ENCODE measurements at regions not wholly inside any gene's neighbourhood (a gene's known extent, or its start where the extent isn't known, plus 50 kb on each side); places are given as distances from the start of the nearest gene placed in this dataset.
"Not testable (repeated sequence)": the region's sequence is repeated elsewhere in the genome, so short reads cannot be mapped to it uniquely, and the experiment has no call there.

- no peaks in the 10 kb centered on the region for H3K4me1 Mint-ChIP-seq (ENCODE audit: low read depth)
- no peaks in the 10 kb centered on the region for H3K36me3 Mint-ChIP-seq
- no peak overlapping the region for H3K4me3 Mint-ChIP-seq
- H3K9me3 Mint-ChIP-seq: peaks cover 20% of the 10 kb centered on the region
- no peaks in the 10 kb centered on the region for H3K27me3 Mint-ChIP-seq
- CTCF ChIA-PET: no interaction called here
- no peak overlapping the region for H3K27ac Mint-ChIP-seq
- DNase-seq: no peak
- intact Hi-C loops (cut with micrococcal nuclease): no loop called here
- POLR2A ChIA-PET: no interaction called here
These were observed 164.2 kb upstream of the FSHR start for GRCh38 chr2:49318531-49318930.

- H3K27me3 Mint-ChIP-seq: no peaks in the 10 kb centered on the region
- no peak overlapping the region for H3K27ac Mint-ChIP-seq
- H3K4me3 Mint-ChIP-seq: no peak overlapping the region
- H3K4me1 Mint-ChIP-seq (ENCODE audit: low read depth): no peaks in the 10 kb centered on the region
- H3K9me3 Mint-ChIP-seq: peaks cover 12% of the 10 kb centered on the region
- H3K36me3 Mint-ChIP-seq: no peaks in the 10 kb centered on the region
- ChIA-PET CTCF (no interaction called here), POLR2A (no interaction called here)
- no peak for DNase-seq
- intact Hi-C loops (cut with micrococcal nuclease): no loop called here
These were observed 155.1 kb upstream of the FSHR start for GRCh38 chr2:49309461-49309860.

GRCh38 chr2:49306925-49307324 is 152.6 kb upstream of the FSHR start:
- H3K9me3 Mint-ChIP-seq: peaks cover 19% of the 10 kb centered on the region
- intact Hi-C loops (cut with micrococcal nuclease): no loop called here
- ChIA-PET CTCF (no interaction called here), POLR2A (no interaction called here)
- H3K36me3 Mint-ChIP-seq: no peaks in the 10 kb centered on the region
- H3K4me3 Mint-ChIP-seq: no peak overlapping the region
- H3K27ac Mint-ChIP-seq: no peak overlapping the region
- no peak for DNase-seq
- no peaks in the 10 kb centered on the region for H3K4me1 Mint-ChIP-seq (ENCODE audit: low read depth)
- H3K27me3 Mint-ChIP-seq: no peaks in the 10 kb centered on the region

GRCh38 chr2:49298693-49299092 is 144.4 kb upstream of the FSHR start:
- DNase-seq; H3K27me3 Mint-ChIP-seq; POLR2A ChIA-PET; H3K4me3 Mint-ChIP-seq; CTCF ChIA-PET; intact Hi-C loops (cut with micrococcal nuclease); H3K36me3 Mint-ChIP-seq; H3K4me1 Mint-ChIP-seq (ENCODE audit: low read depth); H3K27ac Mint-ChIP-seq: not testable (repeated sequence)
- H3K9me3 Mint-ChIP-seq: peaks cover 12% of the 10 kb centered on the region

- Mint-ChIP-seq H3K27me3 (no peaks in the 10 kb centered on the region), H3K9me3 (peaks cover 12% of the 10 kb centered on the region), H3K4me3 (no peak overlapping the region), H3K4me1 (ENCODE audit: low read depth) (no peaks in the 10 kb centered on the region), H3K27ac (no peak overlapping the region), H3K36me3 (no peaks in the 10 kb centered on the region)
- ChIA-PET POLR2A (no interaction called here), CTCF (no interaction called here)
- intact Hi-C loops (cut with micrococcal nuclease): no loop called here
- DNase-seq: no peak
These were observed 143.9 kb upstream of the FSHR start for GRCh38 chr2:49298230-49298629.

GRCh38 chr2:49296107-49296867 is 142.0 kb upstream of the FSHR start:
- Mint-ChIP-seq H3K27me3 (no peaks in the 10 kb centered on the region), H3K27ac (no peak overlapping the region), H3K4me1 (ENCODE audit: low read depth) (no peaks in the 10 kb centered on the region), H3K9me3 (peaks cover 8% of the 10 kb centered on the region), H3K4me3 (no peak overlapping the region), H3K36me3 (no peaks in the 10 kb centered on the region)
- ChIA-PET POLR2A (no interaction called here), CTCF (no interaction called here)
- no peak for DNase-seq
- intact Hi-C loops (cut with micrococcal nuclease): no loop called here

GRCh38 chr2:49294225-49294624 is 139.9 kb upstream of the FSHR start:
- POLR2A ChIA-PET: no interaction called here
- Mint-ChIP-seq H3K27ac (no peak overlapping the region), H3K27me3 (no peaks in the 10 kb centered on the region), H3K36me3 (no peaks in the 10 kb centered on the region), H3K4me1 (ENCODE audit: low read depth) (no peaks in the 10 kb centered on the region), H3K4me3 (no peak overlapping the region), H3K9me3 (peaks cover 5% of the 10 kb centered on the region)
- intact Hi-C loops (cut with micrococcal nuclease): no loop called here
- CTCF ChIA-PET: no interaction called here
- no peak for DNase-seq

- Mint-ChIP-seq H3K9me3 (peaks cover 3% of the 10 kb centered on the region), H3K36me3 (no peaks in the 10 kb centered on the region), H3K4me1 (ENCODE audit: low read depth) (no peaks in the 10 kb centered on the region), H3K4me3 (no peak overlapping the region), H3K27me3 (no peaks in the 10 kb centered on the region), H3K27ac (no peak overlapping the region)
- intact Hi-C loops (cut with micrococcal nuclease): no loop called here
- no peak for DNase-seq
- CTCF ChIA-PET: no interaction called here
- POLR2A ChIA-PET: no interaction called here
These were observed 137.3 kb upstream of the FSHR start for GRCh38 chr2:49291619-49292018.

- no peak overlapping the region for H3K27ac Mint-ChIP-seq
- DNase-seq: no peak
- H3K4me1 Mint-ChIP-seq (ENCODE audit: low read depth): no peaks in the 10 kb centered on the region
- peaks cover 3% of the 10 kb centered on the region for H3K9me3 Mint-ChIP-seq
- ChIA-PET POLR2A (no interaction called here), CTCF (no interaction called here)
- no peaks in the 10 kb centered on the region for H3K27me3 Mint-ChIP-seq
- no peak overlapping the region for H3K4me3 Mint-ChIP-seq
- no peaks in the 10 kb centered on the region for H3K36me3 Mint-ChIP-seq
- intact Hi-C loops (cut with micrococcal nuclease): no loop called here
These were observed 135.4 kb upstream of the FSHR start for GRCh38 chr2:49289711-49290110.

GRCh38 chr2:49288902-49289700 is 134.8 kb upstream of the FSHR start:
- Mint-ChIP-seq H3K36me3 (no peaks in the 10 kb centered on the region), H3K4me3 (no peak overlapping the region), H3K9me3 (peaks cover 3% of the 10 kb centered on the region), H3K4me1 (ENCODE audit: low read depth) (no peaks in the 10 kb centered on the region), H3K27me3 (no peaks in the 10 kb centered on the region), H3K27ac (no peak overlapping the region)
- DNase-seq: no peak
- ChIA-PET POLR2A (no interaction called here), CTCF (no interaction called here)
- intact Hi-C loops (cut with micrococcal nuclease): no loop called here

GRCh38 chr2:49288113-49288705 is 133.9 kb upstream of the FSHR start:
- CTCF ChIA-PET: no interaction called here
- no peaks in the 10 kb centered on the region for H3K36me3 Mint-ChIP-seq

GRCh38 chr2:49286726-49287125 is 132.4 kb upstream of the FSHR start:
- Mint-ChIP-seq H3K27me3 (no peaks in the 10 kb centered on the region), H3K36me3 (no peaks in the 10 kb centered on the region), H3K4me1 (ENCODE audit: low read depth) (no peaks in the 10 kb centered on the region), H3K9me3 (peaks cover 4% of the 10 kb centered on the region), H3K27ac (no peak overlapping the region), H3K4me3 (no peak overlapping the region)
- ChIA-PET POLR2A (no interaction called here), CTCF (no interaction called here)
- intact Hi-C loops (cut with micrococcal nuclease): no loop called here
- no peak for DNase-seq

More at GRCh38 chr2:49288113-49288705, 133.9 kb upstream of the FSHR start:
- Mint-ChIP-seq H3K27me3 (no peaks in the 10 kb centered on the region), H3K4me3 (no peak overlapping the region), H3K9me3 (peaks cover 3% of the 10 kb centered on the region), H3K27ac (no peak overlapping the region), H3K4me1 (ENCODE audit: low read depth) (no peaks in the 10 kb centered on the region)
- DNase-seq: no peak
- intact Hi-C loops (cut with micrococcal nuclease): no loop called here
- POLR2A ChIA-PET: no interaction called here

GRCh38 chr2:49286045-49286444 is 131.7 kb upstream of the FSHR start:
- ChIA-PET CTCF (no interaction called here), POLR2A (no interaction called here)
- no peaks in the 10 kb centered on the region for H3K36me3 Mint-ChIP-seq
- H3K27ac Mint-ChIP-seq: no peak overlapping the region
- no peak for DNase-seq
- no peak overlapping the region for H3K4me3 Mint-ChIP-seq
- H3K4me1 Mint-ChIP-seq (ENCODE audit: low read depth): no peaks in the 10 kb centered on the region
- peaks cover 6% of the 10 kb centered on the region for H3K9me3 Mint-ChIP-seq
- intact Hi-C loops (cut with micrococcal nuclease): no loop called here
- no peaks in the 10 kb centered on the region for H3K27me3 Mint-ChIP-seq
